Vagina (tissue), 2 donors: ENCODE measurements at regions not wholly inside any gene's neighbourhood (a gene's known extent, or its start where the extent isn't known, plus 50 kb on each side); places are given as distances from the start of the nearest gene placed in this dataset.

Experiments used
- DNase-seq, 2 donors: peaks; one replicate each; pipeline ENCODE4 v3.0.0-alpha.2; 2017; ENCODE audit errors: extremely low spot score in 2 of 2
- H3K27ac ChIP-seq: fragments of 200-600 bp; sonication (generic); one replicate; pipeline ENCODE4 v1.5.1; 2019
- H3K27me3 ChIP-seq: fragments of 200-600 bp; sonication (generic); one replicate; pipeline ENCODE4 v1.5.1; 2019
- H3K36me3 ChIP-seq, 2 donors: fragments of 200-600 bp; sonication (generic); one replicate each; pipeline ENCODE4 v1.5.1; 2017 to 2019
- H3K4me1 ChIP-seq: fragments of 200-600 bp; sonication (generic); one replicate; pipeline ENCODE4 v1.5.1; 2019
- H3K4me3 ChIP-seq, 2 donors: fragments of 200-600 bp; sonication (generic); 1 replicate in 1 of 2; 2 replicates in 1 of 2; pipeline ENCODE4 v1.5.1; 2016 to 2019
- H3K9me3 ChIP-seq: fragments of 200-600 bp; sonication (generic); one replicate; pipeline ENCODE4 v1.5.1; 2019
- POLR2A ChIP-seq, 2 donors: fragments of 450-650 bp; IDR thresholded peaks; one replicate each; pipeline ENCODE4 v1.6.1; 2017; ENCODE audit warnings: antibody characterized with exemption in 2 of 2, mild to moderate bottlenecking in 2 of 2, moderate library complexity in 2 of 2
- POLR2AphosphoS5 ChIP-seq, 2 donors: sonication (generic); formaldehyde crosslinking; IDR thresholded peaks; one replicate each; pipeline ENCODE4 v1.9.0; 2017; ENCODE audit warnings: antibody characterized with exemption in 2 of 2, mild to moderate bottlenecking in 2 of 2, low read depth in 1 of 2; ENCODE audit not compliant: insufficient read depth in 1 of 2
- intact Hi-C: fragments of 100-400 bp; cut with DNase I; formaldehyde crosslinking; loops from one replicate; pipeline ENCODE4 v1.15.1; 2023
- TF ChIP-seq, protein P1 (sequence below), 3 experiments: fragments of 450-650 bp in 2 of 3; fragments of 200-600 bp in 1 of 3; sonication (generic) in 1 of 3; IDR thresholded peaks; one replicate each; pipeline ENCODE4 v1.5.1; 2017 to 2019; ENCODE audit warnings: antibody characterized with exemption in 3 of 3, mild to moderate bottlenecking in 2 of 3, moderate library complexity in 2 of 3

DNA sequence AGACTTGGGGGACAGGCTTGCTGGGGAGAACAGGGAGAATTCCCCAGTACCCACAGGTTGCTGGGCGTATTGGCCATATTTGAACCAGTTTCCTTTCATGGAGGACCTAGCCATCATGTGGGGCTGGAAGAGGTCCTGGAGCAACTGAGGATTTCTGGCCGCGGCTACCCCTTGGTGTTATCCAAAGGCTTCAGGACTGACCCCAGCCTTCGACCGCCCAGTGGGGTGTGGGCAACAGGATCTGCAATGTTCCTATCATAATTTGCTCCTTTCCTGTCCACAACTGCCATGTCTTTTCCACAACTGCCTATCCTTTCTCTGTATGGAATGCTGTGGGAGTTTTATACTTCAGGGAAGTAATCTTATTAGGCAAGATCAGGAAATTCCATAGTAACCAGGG, 1053.6 kb upstream of the SLC39A10 start:
- Histone ChIP-seq H3K27me3 (no peaks in the 10 kb centered on the region), H3K36me3 (no peaks in the 10 kb centered on the region), H3K9me3 (no peaks in the 10 kb centered on the region), H3K27ac (no peak overlapping the region), H3K4me1 (no peaks in the 10 kb centered on the region), H3K4me3 (no peak overlapping the region)
- DNase-seq: no peak
- TF ChIP-seq POLR2A (IDR thresholded peaks at IDR 0.05) (no peak), POLR2AphosphoS5 (IDR thresholded peaks at IDR 0.05; ENCODE audit: insufficient read depth in 1 of 2, low read depth in 1 of 2) (no peak)
- TF ChIP-seq, protein P1, sequence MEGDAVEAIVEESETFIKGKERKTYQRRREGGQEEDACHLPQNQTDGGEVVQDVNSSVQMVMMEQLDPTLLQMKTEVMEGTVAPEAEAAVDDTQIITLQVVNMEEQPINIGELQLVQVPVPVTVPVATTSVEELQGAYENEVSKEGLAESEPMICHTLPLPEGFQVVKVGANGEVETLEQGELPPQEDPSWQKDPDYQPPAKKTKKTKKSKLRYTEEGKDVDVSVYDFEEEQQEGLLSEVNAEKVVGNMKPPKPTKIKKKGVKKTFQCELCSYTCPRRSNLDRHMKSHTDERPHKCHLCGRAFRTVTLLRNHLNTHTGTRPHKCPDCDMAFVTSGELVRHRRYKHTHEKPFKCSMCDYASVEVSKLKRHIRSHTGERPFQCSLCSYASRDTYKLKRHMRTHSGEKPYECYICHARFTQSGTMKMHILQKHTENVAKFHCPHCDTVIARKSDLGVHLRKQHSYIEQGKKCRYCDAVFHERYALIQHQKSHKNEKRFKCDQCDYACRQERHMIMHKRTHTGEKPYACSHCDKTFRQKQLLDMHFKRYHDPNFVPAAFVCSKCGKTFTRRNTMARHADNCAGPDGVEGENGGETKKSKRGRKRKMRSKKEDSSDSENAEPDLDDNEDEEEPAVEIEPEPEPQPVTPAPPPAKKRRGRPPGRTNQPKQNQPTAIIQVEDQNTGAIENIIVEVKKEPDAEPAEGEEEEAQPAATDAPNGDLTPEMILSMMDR (IDR thresholded peaks at IDR 0.05): no peak
- intact Hi-C loops: no loop called here

GRCh38 chr2:194602750-194603149, 1054.3 kb upstream of the SLC39A10 start:
- Histone ChIP-seq H3K4me1 (no peaks in the 10 kb centered on the region), H3K27me3 (no peaks in the 10 kb centered on the region), H3K27ac (no peak overlapping the region), H3K4me3 (no peak overlapping the region), H3K36me3 (no peaks in the 10 kb centered on the region), H3K9me3 (no peaks in the 10 kb centered on the region)
- no peak for DNase-seq
- intact Hi-C loops: no loop called here
- TF ChIP-seq, protein P1 (IDR thresholded peaks at IDR 0.05): no peak
- TF ChIP-seq POLR2AphosphoS5 (IDR thresholded peaks at IDR 0.05; ENCODE audit: insufficient read depth in 1 of 2, low read depth in 1 of 2): no peak
- TF ChIP-seq POLR2A (IDR thresholded peaks at IDR 0.05): no peak

GRCh38 chr2:194591192-194591591, 1065.8 kb upstream of the SLC39A10 start:
- H3K27ac ChIP-seq: no peak overlapping the region
- intact Hi-C loops: no loop called here
- TF ChIP-seq, protein P1 (IDR thresholded peaks at IDR 0.05): no peak
- TF ChIP-seq POLR2AphosphoS5 (IDR thresholded peaks at IDR 0.05; ENCODE audit: insufficient read depth in 1 of 2, low read depth in 1 of 2): no peak
- no peak for TF ChIP-seq POLR2A (IDR thresholded peaks at IDR 0.05)
- H3K27me3 ChIP-seq: no peaks in the 10 kb centered on the region
- H3K36me3 ChIP-seq: no peaks in the 10 kb centered on the region
- DNase-seq: no peak
- H3K4me1 ChIP-seq: no peaks in the 10 kb centered on the region
- H3K4me3 ChIP-seq: no peak overlapping the region
- no peaks in the 10 kb centered on the region for H3K9me3 ChIP-seq

GRCh38 chr2:194587739-194588270, 1069.2 kb upstream of the SLC39A10 start:
- Histone ChIP-seq H3K4me1 (no peaks in the 10 kb centered on the region), H3K9me3 (no peaks in the 10 kb centered on the region), H3K27me3 (no peaks in the 10 kb centered on the region), H3K4me3 (no peak overlapping the region), H3K36me3 (no peaks in the 10 kb centered on the region), H3K27ac (no peak overlapping the region)
- TF ChIP-seq, protein P1 (IDR thresholded peaks at IDR 0.05): no peak
- no peak for TF ChIP-seq POLR2AphosphoS5 (IDR thresholded peaks at IDR 0.05; ENCODE audit: insufficient read depth in 1 of 2, low read depth in 1 of 2)
- TF ChIP-seq POLR2A (IDR thresholded peaks at IDR 0.05): no peak
- intact Hi-C loops: no loop called here
- no peak for DNase-seq

- Histone ChIP-seq H3K9me3 (no peaks in the 10 kb centered on the region), H3K27ac (no peak overlapping the region), H3K4me1 (no peaks in the 10 kb centered on the region), H3K36me3 (no peaks in the 10 kb centered on the region), H3K4me3 (no peak overlapping the region), H3K27me3 (no peaks in the 10 kb centered on the region)
- no peak for DNase-seq
- intact Hi-C loops: no loop called here
- no peak for TF ChIP-seq POLR2AphosphoS5 (IDR thresholded peaks at IDR 0.05; ENCODE audit: insufficient read depth in 1 of 2, low read depth in 1 of 2)
- TF ChIP-seq, protein P1 (IDR thresholded peaks at IDR 0.05): no peak
- no peak for TF ChIP-seq POLR2A (IDR thresholded peaks at IDR 0.05)
These were observed 1089.4 kb upstream of the SLC39A10 start for GRCh38 chr2:194567661-194568017.
